ENCODE measurements at regions not wholly inside any gene's neighbourhood (a gene's known extent, or its start where the extent isn't known, plus 50 kb on each side); places are given as distances from the start of the nearest gene placed in this dataset.

DNA sequence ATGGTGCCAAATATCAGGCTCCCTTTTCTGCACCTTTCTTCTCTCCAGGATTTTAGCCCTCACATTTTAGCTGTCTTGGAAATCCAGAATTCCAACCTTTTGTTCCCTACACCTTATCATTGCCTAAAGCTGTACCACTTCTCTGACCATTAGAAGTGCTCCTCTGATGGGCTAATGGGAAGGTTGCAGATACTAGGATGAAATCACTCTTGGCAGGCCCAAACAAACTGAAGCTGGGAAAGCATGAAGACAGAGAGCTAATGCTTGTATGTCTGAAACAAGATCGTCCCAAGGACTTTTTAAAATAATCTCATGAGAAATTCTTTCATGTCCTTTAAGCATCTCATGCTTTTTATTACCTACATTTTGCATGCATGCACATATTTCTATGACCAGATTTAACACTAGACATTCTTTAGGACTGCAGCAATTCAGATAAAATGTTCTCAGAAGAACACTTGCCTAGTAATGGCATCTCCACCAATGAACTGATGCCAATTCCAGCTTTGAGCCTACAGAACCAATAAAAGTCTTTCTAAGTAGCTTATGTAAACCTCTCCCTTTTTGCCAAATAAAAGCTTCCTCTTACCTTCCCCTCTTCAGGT, 98.4 kb upstream of the OSR1 start:
- Histone ChIP-seq H3K27me3 (no peaks in the 10 kb centered on the region), H3K27ac (no peak overlapping the region), H3K4me3 (no peak overlapping the region), H3K36me3 (no peaks in the 10 kb centered on the region), H3K4me1 (no peaks in the 10 kb centered on the region), H3K9me3 (peaks cover 0 to 6% (median 0%) of the 10 kb centered on the region in 3 donors)
- intact Hi-C loops (cut with DNase I), result no loop called here
- WGBS, 2 donors, result 53 to 74% methylated on average over 1 of the region's 1 CpG
- TF ChIP-seq, protein P1, sequence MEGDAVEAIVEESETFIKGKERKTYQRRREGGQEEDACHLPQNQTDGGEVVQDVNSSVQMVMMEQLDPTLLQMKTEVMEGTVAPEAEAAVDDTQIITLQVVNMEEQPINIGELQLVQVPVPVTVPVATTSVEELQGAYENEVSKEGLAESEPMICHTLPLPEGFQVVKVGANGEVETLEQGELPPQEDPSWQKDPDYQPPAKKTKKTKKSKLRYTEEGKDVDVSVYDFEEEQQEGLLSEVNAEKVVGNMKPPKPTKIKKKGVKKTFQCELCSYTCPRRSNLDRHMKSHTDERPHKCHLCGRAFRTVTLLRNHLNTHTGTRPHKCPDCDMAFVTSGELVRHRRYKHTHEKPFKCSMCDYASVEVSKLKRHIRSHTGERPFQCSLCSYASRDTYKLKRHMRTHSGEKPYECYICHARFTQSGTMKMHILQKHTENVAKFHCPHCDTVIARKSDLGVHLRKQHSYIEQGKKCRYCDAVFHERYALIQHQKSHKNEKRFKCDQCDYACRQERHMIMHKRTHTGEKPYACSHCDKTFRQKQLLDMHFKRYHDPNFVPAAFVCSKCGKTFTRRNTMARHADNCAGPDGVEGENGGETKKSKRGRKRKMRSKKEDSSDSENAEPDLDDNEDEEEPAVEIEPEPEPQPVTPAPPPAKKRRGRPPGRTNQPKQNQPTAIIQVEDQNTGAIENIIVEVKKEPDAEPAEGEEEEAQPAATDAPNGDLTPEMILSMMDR (IDR thresholded peaks at IDR 0.05), result no peak
- TF ChIP-seq POLR2A (IDR thresholded peaks at IDR 0.05), result no peak
- no peak for DNase-seq

DNA sequence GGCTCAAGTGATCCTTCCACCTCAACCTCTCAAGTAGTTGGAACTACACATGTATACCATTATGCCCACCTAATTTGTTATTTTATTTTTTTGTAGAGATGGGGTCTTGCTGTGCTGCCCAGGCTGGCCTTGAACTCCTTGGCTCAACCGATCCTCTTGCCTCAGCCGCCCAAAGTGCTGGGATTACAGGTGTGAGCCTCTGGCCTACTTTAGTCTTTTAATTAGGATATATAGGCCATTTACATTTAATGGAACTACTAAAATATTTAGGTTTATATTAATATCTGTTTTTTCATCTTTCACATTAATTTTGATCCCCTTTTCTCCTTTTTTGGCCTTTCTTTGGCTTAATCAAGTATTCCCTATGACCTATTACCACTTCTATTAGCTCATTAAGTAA, 95.7 kb upstream of the OSR1 start:
- intact Hi-C loops (cut with DNase I), result no loop called here

DNA sequence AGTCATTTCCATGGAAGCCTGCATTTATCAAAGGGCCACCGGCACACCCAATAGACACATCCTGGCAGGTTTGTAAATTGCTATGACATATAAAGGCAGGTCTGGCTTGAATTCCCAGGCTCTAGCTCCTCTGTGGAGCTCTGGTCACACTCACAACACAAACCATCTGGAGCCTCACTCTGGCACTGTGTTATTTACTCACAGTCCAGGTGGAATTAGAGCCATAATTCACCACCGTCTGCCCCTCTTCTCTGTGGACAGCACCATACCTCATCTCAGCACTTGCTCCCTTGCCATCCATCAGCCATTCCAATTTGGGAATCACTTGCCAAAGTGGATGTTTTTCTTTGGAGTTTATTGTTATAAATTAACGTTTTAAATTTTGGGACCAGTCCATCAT, 84.3 kb upstream of the OSR1 start:
- no peaks in the 10 kb centered on the region for H3K4me1 ChIP-seq
- 70 to 72% methylated on average over 3 of the region's 3 CpGs for WGBS, 2 donors
- H3K36me3 ChIP-seq, result no peaks in the 10 kb centered on the region
- DNase-seq, result no peak
- H3K4me3 ChIP-seq, result no peak overlapping the region
- intact Hi-C loops (cut with DNase I), result no loop called here
- no peaks in the 10 kb centered on the region for H3K9me3 ChIP-seq
- TF ChIP-seq, protein P1 (IDR thresholded peaks at IDR 0.05), result no peak
- TF ChIP-seq POLR2A (IDR thresholded peaks at IDR 0.05), result no peak
- H3K27me3 ChIP-seq, result no peaks in the 10 kb centered on the region
- no peak overlapping the region for H3K27ac ChIP-seq

More for the DNA sequence above, 95.7 kb upstream of the OSR1 start:
- no peak for TF ChIP-seq POLR2A (IDR thresholded peaks at IDR 0.05)
- TF ChIP-seq, protein P1 (IDR thresholded peaks at IDR 0.05), result no peak
- 93 to 98% methylated on average over 2 of the region's 2 CpGs for WGBS, 2 donors
- H3K27me3 ChIP-seq, result no peaks in the 10 kb centered on the region
- DNase-seq, result no peak
- peaks cover 0 to 6% (median 0%) of the 10 kb centered on the region in 3 donors for H3K9me3 ChIP-seq
- H3K36me3 ChIP-seq, result no peaks in the 10 kb centered on the region
- H3K4me1 ChIP-seq, result no peaks in the 10 kb centered on the region
- no peak overlapping the region for H3K27ac ChIP-seq
- H3K4me3 ChIP-seq, result no peak overlapping the region

DNA sequence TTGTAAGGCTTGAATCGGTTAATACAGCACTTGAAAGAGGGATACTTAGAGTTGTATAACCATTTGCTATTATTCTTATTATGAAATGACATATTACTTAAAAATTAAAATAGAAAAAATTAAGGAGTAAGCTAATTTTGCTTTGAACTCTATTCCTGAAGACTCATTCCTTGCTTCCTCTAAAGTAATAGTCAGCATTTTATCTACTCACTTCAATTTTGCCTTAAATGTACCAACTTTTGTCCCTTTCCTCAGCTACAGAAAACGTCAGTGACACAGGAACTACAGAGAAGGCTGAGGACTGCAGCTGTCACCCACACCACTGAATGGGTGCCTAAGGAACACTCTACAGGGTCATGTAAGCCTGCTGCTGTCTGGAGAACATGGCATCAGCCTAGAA, 80.7 kb upstream of the OSR1 start:
- no peaks in the 10 kb centered on the region for H3K4me1 ChIP-seq
- intact Hi-C loops (cut with DNase I), result no loop called here
- TF ChIP-seq, protein P1 (IDR thresholded peaks at IDR 0.05), result no peak
- no peak for TF ChIP-seq POLR2A (IDR thresholded peaks at IDR 0.05)
- DNase-seq, result no peak
- no peak overlapping the region for H3K27ac ChIP-seq
- no peak overlapping the region for H3K4me3 ChIP-seq
- H3K9me3 ChIP-seq, result no peaks in the 10 kb centered on the region
- no peaks in the 10 kb centered on the region for H3K36me3 ChIP-seq
- WGBS, 2 donors, result 38 to 58% methylated on average over 2 of the region's 2 CpGs
- no peaks in the 10 kb centered on the region for H3K27me3 ChIP-seq

DNA sequence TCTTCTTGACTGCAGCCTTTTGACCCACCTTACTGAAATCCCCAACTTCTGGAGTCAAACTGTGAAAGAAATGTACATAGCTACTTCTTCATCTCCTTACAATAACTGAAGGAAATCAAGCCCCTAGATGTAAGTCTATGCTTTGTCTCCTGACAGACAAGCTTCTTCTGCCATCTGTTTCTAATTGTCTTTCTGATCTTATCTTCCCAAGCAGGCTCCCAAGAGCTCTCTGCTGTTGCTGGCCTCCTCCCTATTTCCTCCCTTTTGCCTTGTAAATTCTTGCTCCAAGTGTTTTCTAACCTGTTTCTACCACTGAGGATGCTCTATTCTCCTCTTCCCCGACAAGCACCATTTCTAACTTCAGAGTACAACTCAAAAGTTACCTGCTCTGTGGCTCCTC, 77.4 kb upstream of the OSR1 start:
- H3K27me3 ChIP-seq, result no peaks in the 10 kb centered on the region
- intact Hi-C loops (cut with DNase I), result no loop called here
- no peaks in the 10 kb centered on the region for H3K4me1 ChIP-seq
- no peak overlapping the region for H3K4me3 ChIP-seq
- no peaks in the 10 kb centered on the region for H3K9me3 ChIP-seq
- DNase-seq, result no peak
- TF ChIP-seq, protein P1 (IDR thresholded peaks at IDR 0.05), result no peak
- no peak for TF ChIP-seq POLR2A (IDR thresholded peaks at IDR 0.05)
- H3K36me3 ChIP-seq, result no peaks in the 10 kb centered on the region
- WGBS, 2 donors, result 0% methylated on average over 1 of the region's 1 CpG
- H3K27ac ChIP-seq, result no peak overlapping the region

All from esophagus squamous epithelium (tissue), 5 donors.